H1 (cell line): ENCODE measurements at regions not wholly inside any gene's neighbourhood (a gene's known extent, or its start where the extent isn't known, plus 50 kb on each side); places are given as distances from the start of the nearest gene placed in this dataset.

ENCODE experiments used
- POLR2AphosphoS5 ChIP-seq: IDR thresholded peaks from 2 replicates; pipeline ENCODE4 v1.6.1; 2011; ENCODE audit warnings: low read depth, low read length
- TAF1 ChIP-seq: IDR thresholded peaks from 2 replicates; pipeline ENCODE4 v1.6.1; 2011; ENCODE audit warnings: mild to moderate bottlenecking, low read depth, low read length
- TF ChIP-seq, protein P1 (sequence below), 3 experiments: IDR thresholded peaks; 1 replicate in 2 of 3; 2 replicates in 1 of 3; pipeline versions ENCODE4 v1.5.1 to v1.6.1; 2011; ENCODE audit warnings: low read length in 3 of 3, mild to moderate bottlenecking in 3 of 3, inconsistent platforms in 2 of 3, low read depth in 1 of 3, moderate library complexity in 1 of 3; ENCODE audit not compliant: insufficient read depth in 1 of 3; ENCODE audit errors: control extremely low read depth in 1 of 3

DNA sequence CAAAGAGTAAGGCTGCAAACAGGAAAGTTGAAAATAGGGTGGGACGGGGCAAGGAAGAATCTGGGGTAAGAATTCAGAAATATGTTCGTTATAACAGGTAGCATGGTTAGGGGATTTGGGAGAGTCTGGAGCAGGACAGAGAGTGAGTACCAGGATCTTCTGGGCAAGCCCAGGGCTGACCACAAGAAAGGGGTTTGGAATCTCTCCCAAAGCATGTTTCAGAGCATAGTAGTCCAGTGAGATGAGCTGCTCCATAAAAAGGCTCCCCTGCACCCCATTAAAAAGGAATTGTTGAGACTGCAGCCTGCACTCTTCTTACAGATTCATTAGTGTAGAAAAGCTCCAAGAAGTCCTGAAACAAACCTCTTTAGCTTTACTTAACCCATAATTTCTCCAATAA lies 291.1 kb downstream of the MTX2 start:
- TF ChIP-seq TAF1, result no peak
- no peak for TF ChIP-seq POLR2AphosphoS5
- TF ChIP-seq, protein P1, sequence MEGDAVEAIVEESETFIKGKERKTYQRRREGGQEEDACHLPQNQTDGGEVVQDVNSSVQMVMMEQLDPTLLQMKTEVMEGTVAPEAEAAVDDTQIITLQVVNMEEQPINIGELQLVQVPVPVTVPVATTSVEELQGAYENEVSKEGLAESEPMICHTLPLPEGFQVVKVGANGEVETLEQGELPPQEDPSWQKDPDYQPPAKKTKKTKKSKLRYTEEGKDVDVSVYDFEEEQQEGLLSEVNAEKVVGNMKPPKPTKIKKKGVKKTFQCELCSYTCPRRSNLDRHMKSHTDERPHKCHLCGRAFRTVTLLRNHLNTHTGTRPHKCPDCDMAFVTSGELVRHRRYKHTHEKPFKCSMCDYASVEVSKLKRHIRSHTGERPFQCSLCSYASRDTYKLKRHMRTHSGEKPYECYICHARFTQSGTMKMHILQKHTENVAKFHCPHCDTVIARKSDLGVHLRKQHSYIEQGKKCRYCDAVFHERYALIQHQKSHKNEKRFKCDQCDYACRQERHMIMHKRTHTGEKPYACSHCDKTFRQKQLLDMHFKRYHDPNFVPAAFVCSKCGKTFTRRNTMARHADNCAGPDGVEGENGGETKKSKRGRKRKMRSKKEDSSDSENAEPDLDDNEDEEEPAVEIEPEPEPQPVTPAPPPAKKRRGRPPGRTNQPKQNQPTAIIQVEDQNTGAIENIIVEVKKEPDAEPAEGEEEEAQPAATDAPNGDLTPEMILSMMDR (IDR thresholded peaks at IDR 0.05; ENCODE audit: control extremely low read depth in 1 of 3, insufficient read depth in 1 of 3, low read depth in 1 of 3, low read length in 3 of 3), result no peak
